Endothelial cell of umbilical vein (primary cell): ENCODE measurements at regions not wholly inside any gene's neighbourhood (a gene's known extent, or its start where the extent isn't known, plus 50 kb on each side); places are given as distances from the start of the nearest gene placed in this dataset.

Experiments
- BruUV-seq: library from RNA; stranded (reverse); fragments of 400-500 nt; replicated peaks from 2 replicates; lab custom pipeline; 2021; lab: Mats Ljungman, UMichigan
- CTCF ChIA-PET: fragments of 300-600, 350-600 bp; sonication (Branson Sonifier 250); formaldehyde crosslinking; loops from one replicate; lab custom pipeline; 2021; ENCODE audit warnings: antibody characterized with exemption, inconsistent platforms; lab: Charles Lee
- POLR2A ChIA-PET: fragments of 300-600, 350-600 bp; sonication (Branson Sonifier 250); formaldehyde crosslinking; loops from one replicate; lab custom pipeline; 2021; ENCODE audit warnings: antibody characterized with exemption, inconsistent platforms; lab: Charles Lee
- DNase-seq: peaks from one replicate; pipeline ENCODE4 v3.0.0-alpha.2; 2011; ENCODE audit warnings: low read depth, low spot score
- FAIRE-seq: peaks from 2 replicates; lab custom pipeline; 2011; peaks lifted over from hg19 to GRCh38; lab: Jason Lieb, UNC
- H2AFZ ChIP-seq: 2 replicates; pipeline ENCODE4 v1.6.0; 2012; ENCODE audit warnings: low read depth, low read length, control low read depth, inconsistent platforms
- H3K27ac ChIP-seq: 2 replicates; pipeline ENCODE4 v1.5.1; 2011; ENCODE audit warnings: low read depth, mild to moderate bottlenecking, control low read depth, low read length, moderate library complexity; ENCODE audit not compliant: insufficient read depth
- H3K27me3 ChIP-seq, 2 experiments: 2 replicates each; pipeline versions ENCODE4 v1.6.0 to v1.6.1; 2011; ENCODE audit warnings: low read length in 2 of 2, mixed read lengths in 1 of 2; ENCODE audit not compliant: control insufficient read depth in 2 of 2, insufficient read depth in 2 of 2
- H3K36me3 ChIP-seq, 2 experiments: 2 replicates in 1 of 2; 3 replicates in 1 of 2; pipeline ENCODE4 v1.5.1; 2011; ENCODE audit warnings: low read length in 2 of 2, mild to moderate bottlenecking in 1 of 2, moderate library complexity in 1 of 2; ENCODE audit not compliant: control insufficient read depth in 2 of 2, insufficient read depth in 2 of 2; ENCODE audit errors: extremely low read depth in 1 of 2
- H3K4me1 ChIP-seq: 3 replicates; pipeline ENCODE4 v1.5.1; 2011; ENCODE audit warnings: mild to moderate bottlenecking, low read length; ENCODE audit not compliant: control insufficient read depth, insufficient read depth; ENCODE audit errors: extremely low read depth
- H3K4me2 ChIP-seq: 2 replicates; pipeline ENCODE4 v1.6.1; 2011; ENCODE audit warnings: low read length, control low read depth, mixed read lengths; ENCODE audit not compliant: insufficient read depth
- H3K4me3 ChIP-seq, 3 experiments: fragments of 200-600 bp in 1 of 3; sonication (generic), shearing (Covaris generic) in 1 of 3; replicated peaks in 1 of 3; 2 replicates each; pipeline ENCODE4 v1.5.1; 2011 to 2016; ENCODE audit warnings: control low read depth in 3 of 3, low read length in 3 of 3, mild to moderate bottlenecking in 2 of 3, inconsistent platforms in 1 of 3, low read depth in 1 of 3, moderate library complexity in 1 of 3; ENCODE audit not compliant: insufficient read depth in 1 of 3
- H3K79me2 ChIP-seq: 2 replicates; pipeline ENCODE4 v1.6.0; 2012; ENCODE audit warnings: low read length, inconsistent platforms; ENCODE audit not compliant: control insufficient read depth, insufficient read depth
- H3K9ac ChIP-seq: replicated peaks from 2 replicates; pipeline ENCODE3; 2011; ENCODE audit warnings: low read length, control low read depth; ENCODE audit not compliant: insufficient read depth; ENCODE audit errors: extremely low read depth
- H3K9me1 ChIP-seq: replicated peaks from 3 replicates; pipeline ENCODE4 v1.6.0; 2011; ENCODE audit warnings: mild to moderate bottlenecking, low read length; ENCODE audit not compliant: control insufficient read depth, insufficient read depth; ENCODE audit errors: extremely low read depth
- H3K9me3 ChIP-seq: replicated peaks from 2 replicates; pipeline ENCODE4 v1.5.1; 2012; ENCODE audit warnings: low read length, inconsistent platforms; ENCODE audit not compliant: control insufficient read depth, insufficient read depth
- H4K20me1 ChIP-seq: replicated peaks from 2 replicates; pipeline ENCODE3; 2011; ENCODE audit warnings: mild to moderate bottlenecking, low read length; ENCODE audit not compliant: control insufficient read depth, insufficient read depth; ENCODE audit errors: extremely low read depth
- CTCF ChIP-seq, 2 donors: IDR thresholded peaks; 1 replicate in 1 of 2; 2 replicates in 1 of 2; pipeline ENCODE4 v1.5.1; 2011; ENCODE audit warnings: low read length in 2 of 2, mild to moderate bottlenecking in 2 of 2, moderate library complexity in 2 of 2, control low read depth in 1 of 2, inconsistent platforms in 1 of 2, low read depth in 1 of 2; ENCODE audit not compliant: insufficient read depth in 1 of 2; ENCODE audit errors: extremely low read depth in 1 of 2
- EZH2 ChIP-seq: IDR thresholded peaks from 2 replicates; pipeline ENCODE4 v1.6.1; 2012; ENCODE audit warnings: borderline replicate concordance, low read depth, mild to moderate bottlenecking, moderate library complexity, low read length, inconsistent platforms; ENCODE audit not compliant: severe bottlenecking
- FOS ChIP-seq: IDR thresholded peaks from 2 replicates; pipeline ENCODE4 v1.6.1; 2011; ENCODE audit warnings: mild to moderate bottlenecking, low read length, moderate library complexity, borderline replicate concordance; ENCODE audit not compliant: insufficient read depth
- GATA2 ChIP-seq: IDR thresholded peaks from 2 replicates; pipeline ENCODE4 v1.7.0; 2011; ENCODE audit warnings: low read depth, mild to moderate bottlenecking, moderate library complexity, mixed read lengths, low read length; ENCODE audit not compliant: insufficient read length, insufficient read depth
- JUN ChIP-seq: IDR thresholded peaks from 2 replicates; pipeline ENCODE4 v1.6.1; 2011; ENCODE audit warnings: borderline replicate concordance, low read depth; ENCODE audit not compliant: insufficient read length, insufficient read depth
- MAX ChIP-seq: IDR thresholded peaks from 2 replicates; pipeline ENCODE4 v1.6.1; 2011; ENCODE audit not compliant: insufficient read depth, insufficient read length
- MYC ChIP-seq: IDR thresholded peaks from one replicate; pipeline ENCODE4 v1.6.1; 2011; ENCODE audit warnings: mild to moderate bottlenecking, low read depth, low read length
- POLR2A ChIP-seq: IDR thresholded peaks from 2 replicates; pipeline ENCODE4 v1.6.1; 2012; ENCODE audit warnings: low read depth, mild to moderate bottlenecking, control low read depth, low read length
- POLR2AphosphoS5 ChIP-seq: IDR thresholded peaks from 2 replicates; pipeline ENCODE4 v1.6.1; 2012; ENCODE audit warnings: low read depth, mild to moderate bottlenecking, control low read depth, low read length, moderate library complexity; ENCODE audit not compliant: insufficient read depth
- dilution Hi-C: fragments of 300-500 bp; cut with MboI; formaldehyde crosslinking; loops from one replicate; pipeline ENCODE4 v1.15.0; 2019; ENCODE audit warnings: low sequenced_read_pairs; ENCODE audit not compliant: extremely low pct_ligation_motif_present
- intact Hi-C: fragments of 100-400 bp; cut with micrococcal nuclease; formaldehyde crosslinking; loops from one replicate; pipeline ENCODE4 v1.10.0; 2022

GRCh38 chr13:33544308-33544707 lies 258.8 kb upstream of the STARD13 start:
- Histone ChIP-seq H3K9me1 (no peaks in the 10 kb centered on the region), H3K4me2 (no peak overlapping the region), H3K36me3 (no peaks in the 10 kb centered on the region), H4K20me1 (no peaks in the 10 kb centered on the region), H3K79me2 (no peaks in the 10 kb centered on the region), H3K9ac (no peak overlapping the region), H3K27me3 (no peaks in the 10 kb centered on the region), H3K4me1 (peaks cover 23% of the 10 kb centered on the region), H2AFZ (no peak overlapping the region), H3K9me3 (no peaks in the 10 kb centered on the region), H3K4me3 (no peak overlapping the region), H3K27ac (no peak overlapping the region)
- CTCF ChIA-PET: interaction anchor here (1.3 to 5.2 kb wide), 9 partner anchors 179 to 1621 kb away, joined by 3 to 131 read pairs (median 10); no protein-coding TSS in a partner anchor
- intact Hi-C loops: loop anchor here (5.0 kb wide), 1 partner anchor 472 kb away; no protein-coding TSS in a partner anchor
- no TSS peak for BruUV-seq
- FAIRE-seq (no peak), DNase-seq (no peak)
- dilution Hi-C loops: no loop called here
- POLR2A ChIA-PET: no interaction called here
- no peak for TF ChIP-seq MAX
- TF ChIP-seq POLR2A: no peak

- Histone ChIP-seq H4K20me1 (no peaks in the 10 kb centered on the region), H3K9me1 (no peaks in the 10 kb centered on the region), H3K27me3 (no peaks in the 10 kb centered on the region), H3K79me2 (no peaks in the 10 kb centered on the region), H3K27ac (no peak overlapping the region), H2AFZ (no peak overlapping the region), H3K4me1 (peaks cover 23% of the 10 kb centered on the region), H3K4me2 (no peak overlapping the region), H3K36me3 (no peaks in the 10 kb centered on the region), H3K9me3 (no peaks in the 10 kb centered on the region), H3K9ac (no peak overlapping the region), H3K4me3 (no peak overlapping the region)
- no peak for FAIRE-seq
- dilution Hi-C loops: no loop called here
- CTCF ChIA-PET: interaction anchor here (5.2 kb wide), 1 partner anchor 178 kb away, joined by 131 read pairs; no protein-coding TSS in a partner anchor
- TF ChIP-seq EZH2: no peak
- TF ChIP-seq POLR2AphosphoS5: no peak
- TF ChIP-seq GATA2: no peak
- TF ChIP-seq POLR2A: no peak
- TF ChIP-seq MYC: no peak
- TF ChIP-seq CTCF (IDR thresholded peaks at IDR 0.05; ENCODE audit: extremely low read depth in 1 of 2, insufficient read depth in 1 of 2, low read depth in 1 of 2, low read length in 2 of 2): no peak
- TF ChIP-seq JUN: no peak
- TF ChIP-seq FOS: no peak
- intact Hi-C loops: no loop called here
- no peak for DNase-seq
- POLR2A ChIA-PET: interaction anchor here (0.6 kb wide), 1 partner anchor 189 kb away, joined by 3 read pairs; no protein-coding TSS in a partner anchor
- no TSS peak for BruUV-seq
These were observed 259.9 kb upstream of the STARD13 start for GRCh38 chr13:33545492-33545891.
